GM12891 (cell line): ENCODE measurements at regions not wholly inside any gene's neighbourhood (a gene's known extent, or its start where the extent isn't known, plus 50 kb on each side); places are given as distances from the start of the nearest gene placed in this dataset.

Experiments used
- DNase-seq: peaks from one replicate; pipeline ENCODE4 v3.0.0; 2011; ENCODE audit warnings: low spot score; ENCODE audit not compliant: insufficient read length
- FAIRE-seq: peaks from 2 replicates; lab custom pipeline; 2011; peaks lifted over from hg19 to GRCh38; lab: Jason Lieb, UNC
- PAX5 ChIP-seq: IDR thresholded peaks from 2 replicates; pipeline ENCODE4 v1.6.1; 2011; ENCODE audit warnings: low read length, moderate library complexity, mild to moderate bottlenecking; ENCODE audit not compliant: insufficient read depth, severe bottlenecking
- POLR2A ChIP-seq: IDR thresholded peaks from 2 replicates; pipeline ENCODE4 v1.6.1; 2011; ENCODE audit warnings: low read depth, low read length, control low read depth
- POLR2AphosphoS5 ChIP-seq: IDR thresholded peaks from 2 replicates; pipeline ENCODE4 v1.6.1; 2011; ENCODE audit warnings: low read depth, low read length, control low read depth
- POU2F2 ChIP-seq: IDR thresholded peaks from 2 replicates; pipeline ENCODE4 v1.6.1; 2011; ENCODE audit warnings: low read depth, mild to moderate bottlenecking, control low read depth, low read length, moderate library complexity
- SPI1 ChIP-seq: IDR thresholded peaks from 2 replicates; pipeline ENCODE4 v1.6.1; 2011; ENCODE audit warnings: low read depth, low read length, control low read depth
- TAF1 ChIP-seq: IDR thresholded peaks from 2 replicates; pipeline ENCODE4 v1.6.1; 2011; ENCODE audit warnings: low read depth, low read length, control low read depth

GRCh38 chr4:10342866-10343265, 114.4 kb downstream of the ZNF518B start:
- no peak for TF ChIP-seq POU2F2
- no peak for TF ChIP-seq TAF1
- no peak for TF ChIP-seq POLR2AphosphoS5
- TF ChIP-seq POLR2A: no peak
- TF ChIP-seq SPI1: no peak
- no peak for TF ChIP-seq PAX5
- no peak for DNase-seq
- FAIRE-seq: no peak

- TF ChIP-seq SPI1 (no peak), POLR2A (no peak), POU2F2 (no peak), PAX5 (no peak), POLR2AphosphoS5 (no peak), TAF1 (no peak)
- DNase-seq (no peak), FAIRE-seq (no peak)
These were observed 120.8 kb downstream of the ZNF518B start for GRCh38 chr4:10336471-10336870.

- FAIRE-seq (no peak), DNase-seq (no peak)
- TF ChIP-seq POLR2A (no peak), PAX5 (no peak), SPI1 (no peak), TAF1 (no peak), POLR2AphosphoS5 (no peak), POU2F2 (no peak)
These were observed 122.2 kb downstream of the ZNF518B start for GRCh38 chr4:10335050-10335449.

- FAIRE-seq (no peak), DNase-seq (no peak)
- TF ChIP-seq POLR2AphosphoS5: no peak
- TF ChIP-seq PAX5: no peak
- no peak for TF ChIP-seq TAF1
- TF ChIP-seq SPI1: no peak
- TF ChIP-seq POLR2A: no peak
- no peak for TF ChIP-seq POU2F2
These were observed 122.7 kb downstream of the ZNF518B start for GRCh38 chr4:10334506-10335028.

GRCh38 chr4:10333942-10334341, 123.3 kb downstream of the ZNF518B start:
- TF ChIP-seq POU2F2 (no peak), PAX5 (no peak), POLR2A (no peak), SPI1 (no peak), TAF1 (no peak), POLR2AphosphoS5 (no peak)
- DNase-seq (no peak), FAIRE-seq (no peak)

GRCh38 chr4:10326075-10326474, 131.2 kb downstream of the ZNF518B start:
- TF ChIP-seq TAF1: no peak
- TF ChIP-seq SPI1: no peak
- TF ChIP-seq POLR2AphosphoS5: no peak
- no peak for TF ChIP-seq POLR2A
- TF ChIP-seq POU2F2: no peak
- TF ChIP-seq PAX5: no peak
- DNase-seq: no peak
- no peak for FAIRE-seq

GRCh38 chr4:10321931-10322330, 135.3 kb downstream of the ZNF518B start:
- TF ChIP-seq TAF1: no peak
- no peak for TF ChIP-seq PAX5
- no peak for TF ChIP-seq POLR2AphosphoS5
- no peak for TF ChIP-seq SPI1
- TF ChIP-seq POLR2A: no peak
- TF ChIP-seq POU2F2: no peak
- DNase-seq (no peak), FAIRE-seq (no peak)

- TF ChIP-seq SPI1: no peak
- TF ChIP-seq PAX5: no peak
- TF ChIP-seq POLR2A: no peak
- no peak for TF ChIP-seq TAF1
- no peak for TF ChIP-seq POU2F2
- FAIRE-seq (no peak), DNase-seq (no peak)
These were observed 137.1 kb downstream of the ZNF518B start for GRCh38 chr4:10320130-10320529.

GRCh38 chr4:10317345-10317744, 139.9 kb downstream of the ZNF518B start:
- TF ChIP-seq PAX5 (no peak), POLR2A (no peak), TAF1 (no peak), SPI1 (no peak), POU2F2 (no peak), POLR2AphosphoS5 (no peak)
- DNase-seq (no peak), FAIRE-seq (no peak)

GRCh38 chr4:10316851-10317250, 140.4 kb downstream of the ZNF518B start:
- FAIRE-seq (no peak), DNase-seq (no peak)
- TF ChIP-seq POU2F2 (no peak), SPI1 (no peak), TAF1 (no peak), POLR2A (no peak), POLR2AphosphoS5 (no peak), PAX5 (no peak)

- no peak for DNase-seq
- TF ChIP-seq PAX5: no peak
- no peak for TF ChIP-seq POU2F2
- TF ChIP-seq SPI1: peak; percentile 86
- TF ChIP-seq POLR2A: no peak
- no peak for TF ChIP-seq POLR2AphosphoS5
- FAIRE-seq: no peak
These were observed 141.6 kb downstream of the ZNF518B start for GRCh38 chr4:10315638-10316037.
